OCI-LY7 (cell line): ENCODE measurements at regions not wholly inside any gene's neighbourhood (a gene's known extent, or its start where the extent isn't known, plus 50 kb on each side); places are given as distances from the start of the nearest gene placed in this dataset.

Experiments used
- BruUV-seq: library from RNA; stranded (reverse); fragments of 400-500 nt; replicated peaks from 2 replicates; lab custom pipeline; 2021; lab: Mats Ljungman, UMichigan
- CTCF ChIA-PET: fragments of 300-600 bp; sonication (Branson Sonifier 250); formaldehyde crosslinking; loops from one replicate; lab custom pipeline; 2022; ENCODE audit warnings: antibody characterized with exemption; ENCODE audit not compliant: unreplicated experiment; lab: Charles Lee
- POLR2A ChIA-PET: fragments of 300-600 bp; sonication (Branson Sonifier 250); formaldehyde crosslinking; loops from one replicate; lab custom pipeline; 2022; ENCODE audit warnings: antibody characterized with exemption; lab: Charles Lee
- DNase-seq: peaks from one replicate; pipeline ENCODE4 v3.0.0-alpha.2; 2015; ENCODE audit warnings: low spot score
- H2AFZ ChIP-seq: fragments of 200-600 bp; sonication (generic), shearing (Covaris generic); 2 replicates; pipeline ENCODE4 v1.6.1; 2014; ENCODE audit warnings: mild to moderate bottlenecking, antibody characterized with exemption, low read length, moderate library complexity
- H3K27ac ChIP-seq: fragments of 200-600 bp; sonication (generic); 2 replicates; pipeline ENCODE4 v1.5.1; 2014; ENCODE audit warnings: mixed run types, low read depth, mild to moderate bottlenecking, moderate library complexity, low read length, inconsistent platforms; ENCODE audit not compliant: poor library complexity, severe bottlenecking
- H3K36me3 ChIP-seq: fragments of 200-600 bp; sonication (generic); 2 replicates; pipeline ENCODE4 v1.6.1; 2014; ENCODE audit warnings: mild to moderate bottlenecking, antibody characterized with exemption, low read length, moderate library complexity, mixed read lengths; ENCODE audit not compliant: insufficient read depth
- H3K4me1 ChIP-seq: fragments of 200-600 bp; sonication (generic); 2 replicates; pipeline ENCODE4 v1.5.1; 2014; ENCODE audit warnings: mild to moderate bottlenecking, low read length; ENCODE audit not compliant: insufficient read depth, poor library complexity, severe bottlenecking
- H3K4me2 ChIP-seq: fragments of 200-600 bp; sonication (generic); 2 replicates; pipeline ENCODE4 v1.6.1; 2014; ENCODE audit warnings: mild to moderate bottlenecking, low read length
- H3K4me3 ChIP-seq: fragments of 200-600 bp; sonication (generic); 2 replicates; pipeline ENCODE4 v1.5.1; 2014; ENCODE audit warnings: mild to moderate bottlenecking, low read depth, low read length; ENCODE audit not compliant: poor library complexity, severe bottlenecking
- H3K79me2 ChIP-seq: fragments of 200-600 bp; sonication (generic); 2 replicates; pipeline ENCODE4 v1.6.1; 2016; ENCODE audit warnings: low read depth, mild to moderate bottlenecking, low read length, moderate library complexity, mixed read lengths; ENCODE audit not compliant: insufficient read depth
- H3K9me2 ChIP-seq: fragments of 200-600 bp; sonication (generic); 2 replicates; pipeline ENCODE4 v1.6.1; 2016; ENCODE audit warnings: mild to moderate bottlenecking, low read length, mixed read lengths; ENCODE audit not compliant: insufficient read depth
- H3K9me3 ChIP-seq: fragments of 200-600 bp; sonication (generic); 2 replicates; pipeline ENCODE4 v1.6.1; 2014; ENCODE audit warnings: mild to moderate bottlenecking, mixed run types, low read length, mixed read lengths
- H4K20me1 ChIP-seq: fragments of 200-600 bp; sonication (generic); 2 replicates; pipeline ENCODE4 v1.6.1; 2014; ENCODE audit warnings: mild to moderate bottlenecking, antibody characterized with exemption, low read length, moderate library complexity, mixed read lengths; ENCODE audit not compliant: insufficient read depth
- EZH2phosphoT487 ChIP-seq: fragments of 200-600 bp; sonication (generic); IDR thresholded peaks from 2 replicates; pipeline ENCODE4 v1.6.1; 2018; ENCODE audit warnings: low read depth, borderline replicate concordance, mild to moderate bottlenecking, mixed run types, antibody characterized with exemption, low read length, moderate library complexity, mixed read lengths
- intact Hi-C: fragments of 100-400 bp; cut with micrococcal nuclease; formaldehyde crosslinking; loops from one replicate; pipeline ENCODE4 v1.10.0; 2022; ENCODE audit not compliant: unreplicated experiment
- TF ChIP-seq, protein P1 (sequence below): fragments of 200-600 bp; sonication (generic); conservative IDR thresholded peaks from 2 replicates; pipeline ENCODE4 v1.5.1; 2014; ENCODE audit warnings: mild to moderate bottlenecking, antibody characterized with exemption, low read length, moderate library complexity, mixed read lengths

DNA sequence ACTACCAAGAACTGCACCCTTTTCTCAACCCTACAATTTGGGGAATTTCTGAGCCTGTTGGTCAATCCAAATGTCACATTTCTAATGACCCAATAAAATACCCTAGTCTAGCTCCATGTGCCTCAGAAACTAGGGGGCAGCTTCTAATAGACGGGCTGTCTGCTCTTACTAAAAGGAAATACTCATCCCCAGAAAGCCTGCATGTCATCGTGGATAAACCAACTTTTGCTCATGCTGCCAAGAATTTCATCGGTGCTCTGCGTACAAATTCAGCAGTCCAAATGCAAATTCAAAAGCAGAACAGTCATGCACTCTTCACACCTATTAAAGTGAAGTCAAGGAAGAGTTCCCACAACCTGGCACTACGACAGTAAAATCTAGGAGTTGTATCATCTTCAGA lies 377.3 kb downstream of the LNPK start:
- Histone ChIP-seq H3K9me2 (no peaks in the 10 kb centered on the region), H3K9me3 (no peaks in the 10 kb centered on the region), H3K79me2 (no peaks in the 10 kb centered on the region), H3K4me1 (no peaks in the 10 kb centered on the region), H3K36me3 (no peaks in the 10 kb centered on the region), H3K27ac (no peak overlapping the region), H3K4me2 (no peak overlapping the region), H3K4me3 (no peak overlapping the region), H2AFZ (no peak overlapping the region), H4K20me1 (no peaks in the 10 kb centered on the region)
- no TSS peak for BruUV-seq
- TF ChIP-seq, protein P1, sequence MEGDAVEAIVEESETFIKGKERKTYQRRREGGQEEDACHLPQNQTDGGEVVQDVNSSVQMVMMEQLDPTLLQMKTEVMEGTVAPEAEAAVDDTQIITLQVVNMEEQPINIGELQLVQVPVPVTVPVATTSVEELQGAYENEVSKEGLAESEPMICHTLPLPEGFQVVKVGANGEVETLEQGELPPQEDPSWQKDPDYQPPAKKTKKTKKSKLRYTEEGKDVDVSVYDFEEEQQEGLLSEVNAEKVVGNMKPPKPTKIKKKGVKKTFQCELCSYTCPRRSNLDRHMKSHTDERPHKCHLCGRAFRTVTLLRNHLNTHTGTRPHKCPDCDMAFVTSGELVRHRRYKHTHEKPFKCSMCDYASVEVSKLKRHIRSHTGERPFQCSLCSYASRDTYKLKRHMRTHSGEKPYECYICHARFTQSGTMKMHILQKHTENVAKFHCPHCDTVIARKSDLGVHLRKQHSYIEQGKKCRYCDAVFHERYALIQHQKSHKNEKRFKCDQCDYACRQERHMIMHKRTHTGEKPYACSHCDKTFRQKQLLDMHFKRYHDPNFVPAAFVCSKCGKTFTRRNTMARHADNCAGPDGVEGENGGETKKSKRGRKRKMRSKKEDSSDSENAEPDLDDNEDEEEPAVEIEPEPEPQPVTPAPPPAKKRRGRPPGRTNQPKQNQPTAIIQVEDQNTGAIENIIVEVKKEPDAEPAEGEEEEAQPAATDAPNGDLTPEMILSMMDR: no peak
- no peak for DNase-seq
- ChIA-PET POLR2A (no interaction called here), CTCF (no interaction called here)
- intact Hi-C loops: no loop called here

DNA sequence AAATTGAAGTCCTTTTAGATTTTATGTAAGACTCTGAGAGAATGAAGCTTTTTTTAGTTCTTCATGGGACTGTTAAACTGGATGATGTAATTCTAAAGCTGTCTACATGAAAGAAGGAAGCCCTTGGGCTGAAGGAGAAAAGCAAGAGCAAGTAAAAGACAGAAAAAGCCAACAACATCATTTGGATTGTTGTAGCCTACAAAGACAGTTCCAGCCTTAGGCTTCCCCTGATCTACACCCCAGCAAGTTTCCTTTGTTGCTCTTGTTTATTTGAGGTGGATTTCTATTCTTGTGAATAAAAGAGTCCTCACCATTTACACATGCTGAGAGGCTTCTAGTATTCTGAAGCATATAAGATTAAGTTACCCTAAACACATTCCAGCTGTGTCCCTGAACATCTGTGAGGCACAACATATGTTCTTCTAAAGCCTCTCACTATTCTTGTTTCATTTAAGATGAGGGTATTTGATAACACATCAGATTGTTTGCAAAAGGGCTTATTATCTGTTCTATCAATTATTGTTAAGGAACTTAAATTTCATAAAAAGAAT lies 377.8 kb downstream of the LNPK start:
- BruUV-seq: no TSS peak
- intact Hi-C loops: no loop called here
- POLR2A ChIA-PET: interaction anchor here (0.7 kb wide), 1 partner anchor 12 kb away, joined by 4 read pairs; no protein-coding TSS in a partner anchor

DNA sequence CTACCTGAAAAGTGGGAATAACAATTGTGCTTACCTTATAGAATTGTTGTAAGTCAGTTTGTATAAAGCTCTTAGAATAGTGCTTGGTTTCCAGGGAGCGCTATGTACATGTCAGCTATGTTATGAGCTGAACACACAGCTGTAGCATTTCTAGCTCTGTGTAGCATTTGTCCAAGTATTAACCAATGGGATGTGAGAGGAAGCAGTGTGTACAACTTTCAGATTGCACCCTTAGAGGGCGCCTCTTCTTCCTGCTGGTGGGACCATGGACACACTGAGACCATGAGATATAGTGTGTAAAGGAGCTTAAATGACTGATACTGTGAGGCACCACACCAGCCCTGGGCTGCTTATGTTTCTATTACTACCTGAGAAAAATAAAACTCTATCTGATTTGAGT lies 380.2 kb downstream of the LNPK start:
- TF ChIP-seq, protein P1: peak; percentile 48
- no peak for TF ChIP-seq EZH2phosphoT487
- POLR2A ChIA-PET: interaction anchor here (0.6 kb wide), 1 partner anchor 452 kb away, joined by 9 read pairs; no protein-coding TSS in a partner anchor

More for the DNA sequence above, 377.8 kb downstream of the LNPK start:
- Histone ChIP-seq H3K27ac (no peak overlapping the region), H3K9me2 (no peaks in the 10 kb centered on the region), H4K20me1 (no peaks in the 10 kb centered on the region), H3K9me3 (no peaks in the 10 kb centered on the region), H3K4me1 (no peaks in the 10 kb centered on the region), H3K4me3 (no peak overlapping the region), H3K79me2 (no peaks in the 10 kb centered on the region), H2AFZ (no peak overlapping the region), H3K36me3 (no peaks in the 10 kb centered on the region), H3K4me2 (no peak overlapping the region)
- no peak for DNase-seq
- CTCF ChIA-PET: no interaction called here
- TF ChIP-seq, protein P1: no peak
- no peak for TF ChIP-seq EZH2phosphoT487

More for the DNA sequence above, 380.2 kb downstream of the LNPK start:
- no TSS peak for BruUV-seq
- H3K36me3 ChIP-seq: no peaks in the 10 kb centered on the region
- H3K9me3 ChIP-seq: no peaks in the 10 kb centered on the region
- CTCF ChIA-PET: interaction anchor here (0.5 kb wide), 1 partner anchor 1310 kb away, joined by 3 read pairs; no protein-coding TSS in a partner anchor
- H3K79me2 ChIP-seq: no peaks in the 10 kb centered on the region
- H3K4me1 ChIP-seq: no peaks in the 10 kb centered on the region
- no peak for DNase-seq
- H3K4me3 ChIP-seq: no peak overlapping the region
- no peak overlapping the region for H3K27ac ChIP-seq
- no peak overlapping the region for H3K4me2 ChIP-seq
- no peak overlapping the region for H2AFZ ChIP-seq
- H4K20me1 ChIP-seq: no peaks in the 10 kb centered on the region
- intact Hi-C loops: no loop called here
- no peaks in the 10 kb centered on the region for H3K9me2 ChIP-seq
